Trophoblast cell (in vitro differentiated cells and primary cell): ENCODE measurements at regions not wholly inside any gene's neighbourhood (a gene's known extent, or its start where the extent isn't known, plus 50 kb on each side); places are given as distances from the start of the nearest gene placed in this dataset.

ENCODE experiments used
- DNase-seq, 2 donors: peaks; one replicate each; pipeline ENCODE4 v3.0.0-alpha.2; 2016
- H2AFZ ChIP-seq: 2 replicates; pipeline ENCODE4 v1.6.1; 2013; ENCODE audit warnings: low read length, moderate library complexity, mild to moderate bottlenecking; ENCODE audit not compliant: insufficient read depth, poor library complexity
- H2AK5ac ChIP-seq: 2 replicates; pipeline ENCODE4 v1.6.1; 2013; ENCODE audit warnings: mild to moderate bottlenecking, low read length
- H2BK120ac ChIP-seq: 2 replicates; pipeline ENCODE4 v1.6.1; 2013; ENCODE audit warnings: low read length, mild to moderate bottlenecking, moderate library complexity; ENCODE audit not compliant: insufficient read depth, poor library complexity
- H2BK12ac ChIP-seq: 2 replicates; pipeline ENCODE4 v1.6.1; 2013; ENCODE audit warnings: mild to moderate bottlenecking, low read length, moderate library complexity
- H2BK5ac ChIP-seq: 2 replicates; pipeline ENCODE4 v1.6.1; 2013; ENCODE audit warnings: low read length, low read depth, moderate library complexity, mild to moderate bottlenecking; ENCODE audit not compliant: poor library complexity
- H3K14ac ChIP-seq: 2 replicates; pipeline ENCODE4 v1.6.1; 2013; ENCODE audit warnings: mild to moderate bottlenecking, low read length
- H3K18ac ChIP-seq: 2 replicates; pipeline ENCODE4 v1.6.1; 2013; ENCODE audit warnings: mild to moderate bottlenecking, low read length
- H3K23ac ChIP-seq: 2 replicates; pipeline ENCODE4 v1.6.1; 2013; ENCODE audit warnings: low read length
- H3K27ac ChIP-seq: 2 replicates; pipeline ENCODE4 v1.5.1; 2013; ENCODE audit warnings: low read depth, mild to moderate bottlenecking, inconsistent platforms, low read length, moderate library complexity
- H3K27me3 ChIP-seq: 2 replicates; pipeline ENCODE4 v1.6.1; 2013; ENCODE audit warnings: inconsistent platforms, mild to moderate bottlenecking, low read length, moderate library complexity; ENCODE audit not compliant: insufficient read depth
- H3K36me3 ChIP-seq, 2 experiments: 1 replicate in 1 of 2; 2 replicates in 1 of 2; pipeline ENCODE4 v1.6.1; 2013; ENCODE audit warnings: low read length in 2 of 2, mild to moderate bottlenecking in 2 of 2, moderate library complexity in 1 of 2; ENCODE audit not compliant: insufficient read depth in 2 of 2, control insufficient read depth in 1 of 2
- H3K4ac ChIP-seq: 2 replicates; pipeline ENCODE4 v1.6.1; 2013; ENCODE audit warnings: low read depth, mild to moderate bottlenecking, low read length, moderate library complexity
- H3K4me1 ChIP-seq, 2 experiments: 1 replicate in 1 of 2; 2 replicates in 1 of 2; pipeline ENCODE4 v1.6.1; 2013; ENCODE audit warnings: low read length in 2 of 2, mild to moderate bottlenecking in 2 of 2, moderate library complexity in 1 of 2; ENCODE audit not compliant: insufficient read depth in 2 of 2, control insufficient read depth in 1 of 2
- H3K4me2 ChIP-seq: 2 replicates; pipeline ENCODE4 v1.6.1; 2013; ENCODE audit warnings: inconsistent platforms, mild to moderate bottlenecking, low read length, moderate library complexity
- H3K4me3 ChIP-seq: 2 replicates; pipeline ENCODE4 v1.5.1; 2013; ENCODE audit warnings: mild to moderate bottlenecking, low read depth, low read length, inconsistent platforms
- H3K79me1 ChIP-seq: one replicate; pipeline ENCODE4 v1.6.1; 2013; ENCODE audit warnings: low read length
- H3K79me2 ChIP-seq: 2 replicates; pipeline ENCODE4 v1.6.1; 2013; ENCODE audit warnings: low read length, mild to moderate bottlenecking; ENCODE audit not compliant: control insufficient read depth, insufficient read depth, poor library complexity
- H3K9ac ChIP-seq: 2 replicates; pipeline ENCODE4 v1.6.1; 2013; ENCODE audit warnings: mild to moderate bottlenecking, low read length
- H3K9me3 ChIP-seq: 2 replicates; pipeline ENCODE4 v1.6.1; 2013; ENCODE audit warnings: low read depth, mild to moderate bottlenecking, control low read depth, inconsistent platforms, low read length; ENCODE audit not compliant: insufficient read depth
- H4K12ac ChIP-seq: 2 replicates; pipeline ENCODE4 v1.6.1; 2013; ENCODE audit warnings: low read depth, mild to moderate bottlenecking, low read length, moderate library complexity
- H4K8ac ChIP-seq: 2 replicates; pipeline ENCODE4 v1.6.1; 2013; ENCODE audit warnings: low read depth, mild to moderate bottlenecking, low read length, moderate library complexity
- H4K91ac ChIP-seq: one replicate; pipeline ENCODE4 v1.6.1; 2013; ENCODE audit warnings: low read depth, mild to moderate bottlenecking, low read length, moderate library complexity
- WGBS: extraction: QIAGEN DNeasy Blood & Tissue Kit; methylation state at CpG from one replicate; pipeline ENCODE4 v1.1.7; 2013; ENCODE audit warnings: missing lambda C conversion rate; ENCODE audit not compliant: insufficient read length, insufficient coverage; ENCODE audit errors: extremely low coverage; 5-methylcytosine and 5-hydroxymethylcytosine counted together

DNA sequence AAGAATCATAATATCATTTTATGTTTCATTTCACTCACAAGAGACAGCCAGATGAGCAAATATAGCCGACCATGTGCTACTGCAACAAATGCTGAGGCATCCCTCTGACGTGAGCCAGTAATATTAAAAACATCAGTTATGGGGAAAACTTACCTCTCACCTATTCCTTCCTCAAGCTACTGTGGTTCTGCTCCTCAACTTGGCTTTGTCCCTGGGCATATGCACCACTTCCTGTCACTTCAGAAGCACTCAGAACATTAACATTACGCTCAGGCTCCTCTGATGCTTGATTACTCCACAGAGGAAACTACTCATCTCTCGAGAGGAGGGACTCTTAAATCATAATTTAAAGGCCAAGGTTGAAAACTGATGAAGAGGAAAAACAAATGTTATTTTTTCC is 457.0 kb upstream of the ALCAM start:
- Histone ChIP-seq H2BK5ac (no peak overlapping the region), H3K36me3 (no peaks in the 10 kb centered on the region), H2AK5ac (no peak overlapping the region)

GRCh38 chr3:104911376-104911775 is 455.3 kb upstream of the ALCAM start:
- no peak overlapping the region for H2AK5ac ChIP-seq
- no peak overlapping the region for H4K91ac ChIP-seq
- no peak overlapping the region for H3K9ac ChIP-seq
- no peak overlapping the region for H3K4me3 ChIP-seq
- no peak for DNase-seq
- H2BK5ac ChIP-seq = no peak overlapping the region
- no CpG with 5 or more reads among the region's 1 CpG for WGBS
- no peaks in the 10 kb centered on the region for H3K27me3 ChIP-seq
- H2BK120ac ChIP-seq = no peak overlapping the region
- no peaks in the 10 kb centered on the region for H3K9me3 ChIP-seq
- H4K8ac ChIP-seq = no peak overlapping the region
- H3K79me1 ChIP-seq = no peaks in the 10 kb centered on the region
- no peak overlapping the region for H3K4ac ChIP-seq
- H3K79me2 ChIP-seq = no peaks in the 10 kb centered on the region
- H3K4me1 ChIP-seq = no peaks in the 10 kb centered on the region
- no peak overlapping the region for H2BK12ac ChIP-seq
- H3K23ac ChIP-seq = no peak overlapping the region
- H3K36me3 ChIP-seq = no peaks in the 10 kb centered on the region
- H2AFZ ChIP-seq = no peak overlapping the region
- H4K12ac ChIP-seq = no peak overlapping the region
- no peak overlapping the region for H3K18ac ChIP-seq
- H3K14ac ChIP-seq = no peak overlapping the region
- H3K4me2 ChIP-seq = no peak overlapping the region
- no peak overlapping the region for H3K27ac ChIP-seq

More for the DNA sequence above, 457.0 kb upstream of the ALCAM start:
- Histone ChIP-seq H3K23ac (no peak overlapping the region), H3K18ac (no peak overlapping the region), H3K4me1 (no peaks in the 10 kb centered on the region), H4K8ac (no peak overlapping the region), H3K9me3 (no peaks in the 10 kb centered on the region), H2BK120ac (no peak overlapping the region), H3K4ac (no peak overlapping the region), H3K4me2 (no peak overlapping the region), H3K27ac (no peak overlapping the region), H3K4me3 (no peak overlapping the region), H3K9ac (no peak overlapping the region), H2BK12ac (no peak overlapping the region), H4K91ac (no peak overlapping the region), H3K79me1 (no peaks in the 10 kb centered on the region), H2AFZ (no peak overlapping the region), H3K27me3 (no peaks in the 10 kb centered on the region), H4K12ac (no peak overlapping the region), H3K14ac (no peak overlapping the region), H3K79me2 (no peaks in the 10 kb centered on the region)
- no peak for DNase-seq
- WGBS = no CpG with 5 or more reads among the region's 4 CpGs

GRCh38 chr3:104916971-104917370 is 449.7 kb upstream of the ALCAM start:
- no peak overlapping the region for H3K9ac ChIP-seq
- H3K27me3 ChIP-seq = no peaks in the 10 kb centered on the region
- no peak overlapping the region for H3K4me2 ChIP-seq
- H3K27ac ChIP-seq = no peak overlapping the region
- no peaks in the 10 kb centered on the region for H3K4me1 ChIP-seq
- H2AFZ ChIP-seq = no peak overlapping the region
- no peaks in the 10 kb centered on the region for H3K79me2 ChIP-seq
- H2BK5ac ChIP-seq = no peak overlapping the region
- no peak overlapping the region for H3K18ac ChIP-seq
- no peak overlapping the region for H4K12ac ChIP-seq
- H3K9me3 ChIP-seq = no peaks in the 10 kb centered on the region
- no peaks in the 10 kb centered on the region for H3K79me1 ChIP-seq
- H2BK12ac ChIP-seq = no peak overlapping the region
- no peak overlapping the region for H3K23ac ChIP-seq
- H3K14ac ChIP-seq = no peak overlapping the region
- WGBS = no CpG with 5 or more reads among the region's 1 CpG
- H4K91ac ChIP-seq = no peak overlapping the region
- H4K8ac ChIP-seq = no peak overlapping the region
- no peaks in the 10 kb centered on the region for H3K36me3 ChIP-seq
- DNase-seq = no peak
- no peak overlapping the region for H3K4me3 ChIP-seq
- H2AK5ac ChIP-seq = no peak overlapping the region
- no peak overlapping the region for H3K4ac ChIP-seq
- H2BK120ac ChIP-seq = no peak overlapping the region

- no peak overlapping the region for H2BK120ac ChIP-seq
- no peak overlapping the region for H3K4ac ChIP-seq
- no peak overlapping the region for H3K27ac ChIP-seq
- H3K9me3 ChIP-seq = no peaks in the 10 kb centered on the region
- no peak overlapping the region for H2BK12ac ChIP-seq
- H4K12ac ChIP-seq = no peak overlapping the region
- H2AK5ac ChIP-seq = no peak overlapping the region
- H3K27me3 ChIP-seq = no peaks in the 10 kb centered on the region
- no peak overlapping the region for H3K18ac ChIP-seq
- no peaks in the 10 kb centered on the region for H3K79me1 ChIP-seq
- WGBS = no CpG with 5 or more reads among the region's 2 CpGs
- no peak overlapping the region for H3K14ac ChIP-seq
- no peaks in the 10 kb centered on the region for H3K4me1 ChIP-seq
- no peak overlapping the region for H4K8ac ChIP-seq
- no peak overlapping the region for H2AFZ ChIP-seq
- no peak overlapping the region for H3K4me2 ChIP-seq
- no peak overlapping the region for H3K23ac ChIP-seq
- no peaks in the 10 kb centered on the region for H3K36me3 ChIP-seq
- DNase-seq = no peak
- no peaks in the 10 kb centered on the region for H3K79me2 ChIP-seq
- H2BK5ac ChIP-seq = no peak overlapping the region
- no peak overlapping the region for H3K4me3 ChIP-seq
- no peak overlapping the region for H3K9ac ChIP-seq
- no peak overlapping the region for H4K91ac ChIP-seq
These were observed 446.2 kb upstream of the ALCAM start for GRCh38 chr3:104920512-104920911.
